ENCODE measurements at regions not wholly inside any gene's neighbourhood (a gene's known extent, or its start where the extent isn't known, plus 50 kb on each side); places are given as distances from the start of the nearest gene placed in this dataset.

GRCh38 chr10:10314626-10315025 lies 703.0 kb upstream of the CELF2 start:
- FAIRE-seq, result no peak

- FAIRE-seq, result no peak
Measured at GRCh38 chr10:10315989-10316388, 701.7 kb upstream of the CELF2 start.

GRCh38 chr10:10317151-10317550 lies 700.5 kb upstream of the CELF2 start:
- FAIRE-seq, result no peak

DNA sequence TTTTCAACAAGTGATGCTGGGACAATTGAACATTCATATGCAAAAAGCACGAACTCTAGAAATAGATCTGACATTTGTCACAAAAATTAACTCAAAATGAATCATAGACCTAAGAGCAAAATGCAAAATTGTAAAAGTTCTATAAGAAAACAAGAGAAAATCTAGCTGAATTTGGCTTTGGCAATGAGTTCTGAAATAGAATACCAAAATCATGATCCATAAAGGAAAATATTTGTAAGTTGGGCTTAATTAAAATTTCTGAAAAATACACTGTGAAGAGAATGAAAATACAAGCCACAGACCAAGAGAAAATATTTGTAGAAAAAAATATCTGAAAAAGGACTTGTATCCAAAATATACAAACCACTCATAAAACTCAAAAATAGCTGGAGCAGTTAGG lies 698.8 kb upstream of the CELF2 start:
- FAIRE-seq, result no peak

GRCh38 chr10:10320956-10321355 lies 696.7 kb upstream of the CELF2 start:
- FAIRE-seq, result no peak

GRCh38 chr10:10326116-10326515 lies 691.6 kb upstream of the CELF2 start:
- no peak for FAIRE-seq

DNA sequence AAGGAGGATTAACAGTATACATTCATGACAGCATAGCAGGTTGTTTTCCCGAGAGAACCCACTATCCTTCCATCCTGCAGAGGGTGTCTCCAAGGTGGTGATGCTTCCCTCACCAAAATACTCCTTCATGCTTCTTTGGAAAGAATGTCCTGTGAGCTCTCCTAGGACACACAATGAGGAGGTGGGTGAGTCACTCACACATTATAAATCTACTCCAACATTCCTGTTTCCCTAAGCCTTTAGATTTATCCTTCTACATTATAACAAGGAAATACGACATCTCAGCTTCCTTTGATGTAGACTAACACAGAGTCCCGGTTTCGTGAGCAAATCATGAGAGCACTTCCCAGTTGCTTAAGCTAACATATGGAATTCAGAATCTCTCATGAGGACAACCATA lies 689.7 kb upstream of the CELF2 start:
- no peak for FAIRE-seq

- no peak for FAIRE-seq
Measured at GRCh38 chr10:10330418-10330817, 687.3 kb upstream of the CELF2 start.

DNA sequence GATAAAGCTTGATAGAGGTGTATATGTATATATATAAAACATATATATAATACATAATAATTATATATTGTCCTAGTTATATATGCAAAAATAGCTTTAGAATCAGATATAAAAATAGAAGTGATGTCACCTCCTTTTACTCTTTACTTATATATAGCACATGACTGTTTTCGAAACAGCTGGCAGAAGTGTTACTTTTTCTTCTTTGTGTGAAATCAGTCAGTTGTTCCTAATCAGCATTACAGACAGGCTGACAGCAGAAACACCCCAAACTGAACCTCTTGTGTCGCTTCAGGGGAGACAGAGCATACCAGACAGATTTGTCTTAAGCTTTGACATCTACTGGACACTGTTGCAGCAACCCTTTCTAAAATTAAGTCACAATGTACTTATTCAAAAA lies 684.9 kb upstream of the CELF2 start:
- no peak for FAIRE-seq

DNA sequence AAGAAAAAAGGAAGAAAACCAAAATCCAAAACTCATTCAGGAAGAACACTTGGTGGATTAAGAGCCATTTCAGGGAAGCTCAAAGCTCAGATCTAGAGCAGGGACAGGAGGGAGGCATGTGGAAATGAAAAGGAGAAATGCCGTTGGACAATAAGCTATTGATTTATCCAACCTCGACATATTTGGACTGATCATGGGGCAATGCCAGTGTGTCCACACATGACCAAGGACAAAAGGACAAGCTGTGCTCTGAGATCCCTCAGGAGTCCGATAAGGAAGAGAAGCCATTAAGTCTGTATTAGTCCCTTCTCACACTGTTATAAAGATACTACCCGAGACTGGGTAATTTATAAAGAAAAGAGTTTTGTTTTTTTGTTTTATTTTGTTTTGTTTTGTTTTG lies 684.0 kb upstream of the CELF2 start:
- FAIRE-seq, result no peak

- no peak for FAIRE-seq
Measured at GRCh38 chr10:10338339-10338738, 679.3 kb upstream of the CELF2 start.

- no peak for FAIRE-seq
Measured at GRCh38 chr10:10346390-10347150, 671.1 kb upstream of the CELF2 start.

DNA sequence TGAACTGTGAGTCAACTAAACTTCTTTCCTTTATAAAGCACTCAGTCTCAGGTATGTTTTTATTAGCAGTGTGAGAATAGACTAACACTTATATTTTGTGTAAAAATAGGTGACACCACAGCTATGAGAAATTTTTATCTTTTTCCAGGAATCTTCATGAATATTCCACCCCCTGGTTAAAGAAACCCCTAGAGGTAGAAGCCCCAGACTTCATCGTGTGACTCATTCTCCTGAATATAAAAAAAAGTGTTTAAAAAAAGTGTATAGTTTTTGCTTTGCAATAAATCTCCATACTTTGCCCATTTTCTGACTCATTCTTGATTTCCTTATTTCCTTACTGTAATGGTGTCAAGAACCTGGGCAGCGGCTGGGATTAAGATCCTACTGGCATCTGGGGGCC lies 667.6 kb upstream of the CELF2 start:
- FAIRE-seq, result no peak

GRCh38 chr10:10351451-10351850 lies 666.2 kb upstream of the CELF2 start:
- FAIRE-seq, result no peak

DNA sequence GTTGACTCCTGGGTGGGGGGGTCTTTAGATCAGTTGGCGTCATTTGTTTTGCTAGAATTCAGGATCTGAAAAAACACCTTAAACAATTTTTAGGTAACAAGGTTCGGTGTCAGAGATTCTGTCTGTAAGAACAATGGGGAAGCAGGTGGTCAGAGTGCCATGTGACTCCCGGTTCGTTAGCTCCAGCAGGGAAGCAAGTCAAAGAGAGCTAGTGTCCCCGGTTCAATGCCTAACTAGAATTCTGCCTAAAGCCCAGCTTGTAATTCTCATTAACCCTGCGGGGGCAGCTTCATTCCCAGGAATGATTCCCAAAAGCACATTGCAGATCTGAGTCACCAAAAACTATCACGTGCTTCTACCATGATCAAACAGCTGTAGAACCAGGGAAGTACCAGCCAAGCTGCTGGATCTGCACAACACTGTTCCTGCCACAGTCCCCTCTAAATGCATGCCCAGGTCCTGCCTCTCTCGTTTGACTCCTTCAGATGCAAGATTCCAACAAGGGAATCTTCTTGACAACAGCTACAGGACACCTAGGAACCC lies 664.3 kb upstream of the CELF2 start:
- FAIRE-seq, result no peak

GRCh38 chr10:10359263-10359662 lies 658.4 kb upstream of the CELF2 start:
- FAIRE-seq, result no peak

GRCh38 chr10:10361301-10361885 lies 656.3 kb upstream of the CELF2 start:
- no peak for FAIRE-seq

GRCh38 chr10:10362800-10363199 lies 654.9 kb upstream of the CELF2 start:
- no peak for FAIRE-seq

DNA sequence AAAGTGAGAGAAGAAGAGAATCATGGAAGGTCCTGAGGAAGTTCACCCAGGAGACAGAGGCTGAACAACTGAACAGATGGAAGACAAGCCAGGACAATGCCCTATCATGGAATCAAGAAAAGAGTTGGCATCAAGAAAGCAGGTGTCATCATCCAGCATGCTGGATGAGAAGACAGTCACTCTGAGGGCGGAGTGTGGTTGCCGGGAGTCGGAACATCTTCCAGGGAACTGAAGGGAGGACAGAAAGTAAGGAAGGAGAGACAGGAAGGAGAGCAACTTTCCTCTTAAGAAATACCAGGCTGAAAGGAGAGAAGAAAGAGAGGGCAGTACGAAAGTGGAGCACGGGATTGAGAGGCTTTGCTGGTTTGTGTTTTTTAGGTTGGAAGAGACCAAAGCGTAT lies 654.5 kb upstream of the CELF2 start:
- FAIRE-seq, result no peak

DNA sequence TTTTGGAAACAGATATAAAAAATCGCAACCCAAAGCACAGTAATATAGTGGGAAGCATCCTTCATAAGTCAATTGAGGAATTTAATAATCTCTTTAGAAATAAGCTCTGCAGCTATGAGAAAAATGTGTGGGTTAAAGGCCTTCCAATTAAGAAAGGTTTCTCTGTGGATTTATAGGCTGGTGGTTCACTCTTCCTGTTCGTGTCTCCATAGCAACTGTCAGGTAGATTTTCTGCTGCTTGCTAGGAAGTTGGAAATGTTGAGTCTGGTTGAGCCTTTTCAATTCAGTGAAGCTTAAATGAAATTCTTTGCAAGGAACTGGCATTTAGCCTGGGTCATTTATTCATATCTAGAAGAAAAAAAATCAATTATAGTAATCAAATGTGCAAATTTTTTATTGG lies 652.8 kb upstream of the CELF2 start:
- FAIRE-seq, result no peak

DNA sequence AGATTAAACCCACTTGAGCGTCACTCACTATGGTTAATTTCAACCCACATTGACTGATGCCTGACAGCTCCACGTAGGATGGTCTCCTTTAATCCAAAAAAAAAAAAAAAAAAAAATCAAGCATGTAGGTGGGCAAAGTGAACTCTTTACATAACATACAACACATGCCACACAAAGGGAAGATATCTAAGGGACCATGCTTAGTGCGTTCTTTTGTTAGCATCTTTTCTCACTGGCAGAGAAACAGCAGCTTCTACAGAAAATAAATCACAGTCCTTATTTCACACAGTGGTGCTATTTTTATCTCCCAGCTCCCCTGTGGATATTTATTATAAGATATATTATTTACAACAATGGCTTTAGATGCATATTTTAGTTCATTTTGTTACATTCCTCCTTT lies 652.0 kb upstream of the CELF2 start:
- no peak for FAIRE-seq

DNA sequence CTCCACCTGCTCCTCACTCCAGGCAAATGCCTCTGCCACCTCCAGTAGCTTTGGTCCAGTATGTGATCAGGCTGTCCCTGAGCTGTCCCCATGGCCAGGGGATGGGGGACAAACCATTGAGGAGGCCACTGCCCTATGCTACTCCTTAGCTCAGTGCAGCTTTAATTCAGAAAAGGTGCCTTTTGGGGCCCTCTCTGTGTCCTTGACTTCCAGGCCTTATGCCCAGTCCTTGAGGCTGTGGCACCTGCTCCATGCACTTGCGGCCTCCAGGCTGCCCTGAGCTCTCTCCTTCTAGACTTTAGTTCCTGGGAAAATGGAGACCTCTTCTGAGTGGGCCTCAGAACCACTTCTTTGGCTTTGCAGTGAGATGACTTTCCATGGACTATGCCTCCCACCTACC lies 650.8 kb upstream of the CELF2 start:
- FAIRE-seq, result no peak

DNA sequence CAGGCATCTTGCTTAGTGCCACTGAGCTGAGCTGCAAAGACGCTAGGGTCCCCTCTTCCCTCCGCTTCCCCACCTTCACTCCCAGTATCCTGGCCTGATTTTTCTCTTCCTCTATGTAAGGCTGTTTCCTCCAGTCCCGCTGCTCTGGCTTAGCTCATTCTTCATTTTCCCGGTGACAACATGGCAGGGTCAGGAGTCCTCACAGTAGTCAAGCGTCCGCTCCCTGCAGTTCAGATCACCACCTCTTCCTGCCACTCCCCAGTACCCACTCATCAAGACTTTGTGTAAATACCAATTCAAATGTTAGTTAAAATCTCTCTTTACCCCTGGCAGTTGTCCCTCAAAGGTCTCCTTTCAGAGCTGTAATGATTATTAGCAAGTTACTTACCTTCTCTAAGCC lies 650.4 kb upstream of the CELF2 start:
- FAIRE-seq, result no peak

- FAIRE-seq, result no peak
Measured at GRCh38 chr10:10368951-10369576, 648.6 kb upstream of the CELF2 start.

Measured in G401.6 (cell line).